GM12892 (cell line): ENCODE measurements at regions not wholly inside any gene's neighbourhood (a gene's known extent, or its start where the extent isn't known, plus 50 kb on each side); places are given as distances from the start of the nearest gene placed in this dataset.

Source experiments
- DNase-seq: peaks from one replicate; pipeline ENCODE4 v3.0.0; 2011; ENCODE audit not compliant: insufficient read length
- FAIRE-seq: peaks from 2 replicates; lab custom pipeline; 2011; peaks lifted over from hg19 to GRCh38; lab: Jason Lieb, UNC
- POLR2A ChIP-seq: IDR thresholded peaks from 2 replicates; pipeline ENCODE4 v1.6.1; 2011; ENCODE audit warnings: low read depth, low read length, control low read depth
- POLR2AphosphoS5 ChIP-seq: IDR thresholded peaks from 2 replicates; pipeline ENCODE4 v1.6.1; 2011; ENCODE audit warnings: low read depth, low read length, control low read depth
- TAF1 ChIP-seq: IDR thresholded peaks from 2 replicates; pipeline ENCODE4 v1.6.1; 2011; ENCODE audit warnings: low read depth, mild to moderate bottlenecking, control low read depth, low read length, borderline replicate concordance

- FAIRE-seq (no peak), DNase-seq (no peak)
- TF ChIP-seq POLR2AphosphoS5 (no peak), POLR2A (no peak), TAF1 (no peak)
Measured at GRCh38 chr2:136334967-136335366, 217.0 kb upstream of the CXCR4 start.

GRCh38 chr2:136332436-136333095 lies 214.6 kb upstream of the CXCR4 start:
- no peak for DNase-seq
- no peak for FAIRE-seq
- no peak for TF ChIP-seq POLR2A
- no peak for TF ChIP-seq POLR2AphosphoS5
- TF ChIP-seq TAF1: no peak

- TF ChIP-seq POLR2A: no peak
- TF ChIP-seq TAF1: no peak
- no peak for TF ChIP-seq POLR2AphosphoS5
- FAIRE-seq (no peak), DNase-seq (no peak)
Measured at GRCh38 chr2:136331226-136331625, 213.3 kb upstream of the CXCR4 start.

GRCh38 chr2:136328207-136328795 lies 210.4 kb upstream of the CXCR4 start:
- TF ChIP-seq POLR2A: no peak
- no peak for TF ChIP-seq POLR2AphosphoS5
- no peak for TF ChIP-seq TAF1
- DNase-seq: no peak
- no peak for FAIRE-seq

GRCh38 chr2:136327162-136327852 lies 209.4 kb upstream of the CXCR4 start:
- no peak for DNase-seq
- TF ChIP-seq POLR2AphosphoS5 (no peak; the same call in 1 of the 2 replicates), POLR2A (no peak), TAF1 (no peak)
- peak; percentile 84 for FAIRE-seq

GRCh38 chr2:136325844-136326331 lies 207.9 kb upstream of the CXCR4 start:
- TF ChIP-seq POLR2A (no peak), POLR2AphosphoS5 (no peak), TAF1 (no peak)
- FAIRE-seq: no peak
- no peak for DNase-seq

- no peak for TF ChIP-seq POLR2A
- no peak for TF ChIP-seq POLR2AphosphoS5
- no peak for TF ChIP-seq TAF1
- DNase-seq: no peak
- peak; percentile 78 for FAIRE-seq
Measured at GRCh38 chr2:136324966-136325365, 207.0 kb upstream of the CXCR4 start.

- DNase-seq (no peak), FAIRE-seq (peak; percentile 69)
- TF ChIP-seq POLR2AphosphoS5: no peak
- TF ChIP-seq POLR2A: no peak
- TF ChIP-seq TAF1: no peak
Measured at GRCh38 chr2:136323935-136324334, 206.0 kb upstream of the CXCR4 start.

- DNase-seq (no peak), FAIRE-seq (no peak)
- no peak for TF ChIP-seq POLR2A
- TF ChIP-seq POLR2AphosphoS5: no peak
- no peak for TF ChIP-seq TAF1
Measured at GRCh38 chr2:136323195-136323594, 205.2 kb upstream of the CXCR4 start.

- TF ChIP-seq TAF1: no peak
- TF ChIP-seq POLR2A: no peak
- TF ChIP-seq POLR2AphosphoS5: no peak
- FAIRE-seq: peak; percentile 42
- no peak for DNase-seq
Measured at GRCh38 chr2:136322428-136322827, 204.5 kb upstream of the CXCR4 start.

GRCh38 chr2:136319651-136320050 lies 201.7 kb upstream of the CXCR4 start:
- TF ChIP-seq POLR2A: no peak
- TF ChIP-seq TAF1: no peak
- no peak for TF ChIP-seq POLR2AphosphoS5
- DNase-seq (no peak), FAIRE-seq (no peak)

GRCh38 chr2:136319237-136319636 lies 201.3 kb upstream of the CXCR4 start:
- DNase-seq (no peak), FAIRE-seq (no peak)
- TF ChIP-seq POLR2AphosphoS5 (no peak), TAF1 (no peak)
